GM18907 (cell line): ENCODE measurements at regions not wholly inside any gene's neighbourhood (a gene's known extent, or its start where the extent isn't known, plus 50 kb on each side); places are given as distances from the start of the nearest gene placed in this dataset.

ENCODE experiments used
- ATAC-seq: cut with Tn5 transposase; IDR thresholded peaks from one replicate; pipeline ENCODE4 v1.9.1; 2021; ENCODE audit warnings: mild to moderate bottlenecking, moderate library complexity; ENCODE audit not compliant: unreplicated experiment

- no peak for ATAC-seq
Observed at GRCh38 chr6:147621263-147621662, 112.8 kb downstream of the SAMD5 start.

GRCh38 chr6:147621961-147622360, 113.5 kb downstream of the SAMD5 start:
- no peak for ATAC-seq

GRCh38 chr6:147624946-147625515, 116.5 kb downstream of the SAMD5 start:
- no peak for ATAC-seq

GRCh38 chr6:147625946-147626345, 117.5 kb downstream of the SAMD5 start:
- ATAC-seq, result no peak

GRCh38 chr6:147627411-147627810, 118.9 kb downstream of the SAMD5 start:
- no peak for ATAC-seq

GRCh38 chr6:147633191-147633590, 124.7 kb downstream of the SAMD5 start:
- no peak for ATAC-seq

GRCh38 chr6:147637620-147638195, 129.2 kb downstream of the SAMD5 start:
- ATAC-seq, result no peak

GRCh38 chr6:147639279-147639678, 130.8 kb downstream of the SAMD5 start:
- no peak for ATAC-seq

- no peak for ATAC-seq
Observed at GRCh38 chr6:147640606-147641005, 132.1 kb downstream of the SAMD5 start.

GRCh38 chr6:147641511-147641910, 133.0 kb downstream of the SAMD5 start:
- ATAC-seq, result no peak

- ATAC-seq, result no peak
Observed at GRCh38 chr6:147642458-147642857, 134.0 kb downstream of the SAMD5 start.

- ATAC-seq, result no peak
Observed at GRCh38 chr6:147643341-147644200, 135.1 kb downstream of the SAMD5 start.

GRCh38 chr6:147648916-147649315, 140.4 kb downstream of the SAMD5 start:
- no peak for ATAC-seq

GRCh38 chr6:147651249-147652063, 143.0 kb downstream of the SAMD5 start:
- ATAC-seq, result no peak

- no peak for ATAC-seq
Observed at GRCh38 chr6:147653631-147654030, 145.1 kb downstream of the SAMD5 start.

GRCh38 chr6:147654103-147654845, 145.8 kb downstream of the SAMD5 start:
- ATAC-seq, result no peak

GRCh38 chr6:147660334-147661311, 152.1 kb downstream of the SAMD5 start:
- no peak for ATAC-seq

GRCh38 chr6:147662646-147663045, 154.2 kb downstream of the SAMD5 start:
- ATAC-seq, result no peak

GRCh38 chr6:147664092-147664491, 155.6 kb downstream of the SAMD5 start:
- ATAC-seq, result no peak
